HEK293 (cell line): ENCODE measurements at regions not wholly inside any gene's neighbourhood (a gene's known extent, or its start where the extent isn't known, plus 50 kb on each side); places are given as distances from the start of the nearest gene placed in this dataset.

Source experiments
- CTCF ChIA-PET: fragments of 350-600 bp; formaldehyde crosslinking; extraction: SDS; loops from one replicate; lab custom pipeline; 2021; ENCODE audit warnings: antibody characterized with exemption; lab: Yijun Ruan, JAX
- POLR2A ChIA-PET: fragments of 300-600 bp; formaldehyde crosslinking; extraction: SDS; loops from one replicate; lab custom pipeline; 2020; ENCODE audit warnings: antibody characterized with exemption, inconsistent platforms; lab: Yijun Ruan, JAX
- H3K27ac ChIP-seq: fragments of 200-500 bp; sonication (Bioruptor generic); 2 replicates; pipeline ENCODE4 v1.5.1; 2014; ENCODE audit warnings: low read depth, low read length, control low read depth, inconsistent platforms; ENCODE audit errors: extremely low read depth
- H3K36me3 ChIP-seq, 2 experiments: fragments of 200-500 bp in 1 of 2; sonication (Bioruptor generic) in 1 of 2; 1 replicate in 1 of 2; 2 replicates in 1 of 2; pipeline ENCODE4 v1.5.1; 2014 to 2017; ENCODE audit warnings: inconsistent platforms in 2 of 2, low read length in 2 of 2; ENCODE audit not compliant: control insufficient read depth in 2 of 2, insufficient read depth in 1 of 2
- H3K4me1 ChIP-seq: fragments of 200-500 bp; sonication (Bioruptor generic); 2 replicates; pipeline ENCODE4 v1.5.1; 2014; ENCODE audit warnings: mild to moderate bottlenecking, low read length, inconsistent platforms; ENCODE audit not compliant: control insufficient read depth, insufficient read depth
- H3K4me3 ChIP-seq: 2 replicates; pipeline ENCODE4 v1.5.1; 2011; ENCODE audit warnings: low read depth, mild to moderate bottlenecking, control low read depth, low read length, moderate library complexity
- H3K9me3 ChIP-seq: fragments of 200-500 bp; sonication (Bioruptor generic); 2 replicates; pipeline ENCODE4 v1.5.1; 2014; ENCODE audit warnings: low read depth, low read length, inconsistent platforms; ENCODE audit not compliant: control insufficient read depth, insufficient read depth
- GLIS1 ChIP-seq: fragments of 450-650 bp; formaldehyde crosslinking; IDR thresholded peaks from 2 replicates; pipeline ENCODE4 v1.5.1; 2016; ENCODE audit warnings: missing biosample characterization, missing genetic modification characterization
- WT1 ChIP-seq: fragments of 450-650 bp; formaldehyde crosslinking; IDR thresholded peaks from 2 replicates; pipeline ENCODE4 v1.5.1; 2016; ENCODE audit warnings: missing biosample characterization, missing genetic modification characterization
- ZBTB1 ChIP-seq: fragments of 450-650 bp; formaldehyde crosslinking; IDR thresholded peaks from 2 replicates; pipeline ENCODE4 v1.5.1; 2016; ENCODE audit warnings: missing biosample characterization, missing genetic modification characterization
- ZFP3 ChIP-seq: fragments of 450-650 bp; formaldehyde crosslinking; IDR thresholded peaks from 2 replicates; pipeline ENCODE4 v1.5.1; 2016; ENCODE audit warnings: low read depth, missing biosample characterization, missing genetic modification characterization
- ZNF221 ChIP-seq: fragments of 450-650 bp; formaldehyde crosslinking; IDR thresholded peaks from 2 replicates; pipeline ENCODE4 v1.5.1; 2017; ENCODE audit warnings: missing biosample characterization, missing genetic modification characterization, borderline replicate concordance
- ZNF239 ChIP-seq: fragments of 450-650 bp; formaldehyde crosslinking; IDR thresholded peaks from 2 replicates; pipeline ENCODE4 v1.5.1; 2016; ENCODE audit warnings: missing biosample characterization, missing genetic modification characterization
- ZNF362 ChIP-seq: fragments of 450-650 bp; formaldehyde crosslinking; IDR thresholded peaks from 2 replicates; pipeline ENCODE4 v1.5.1; 2016; ENCODE audit warnings: missing biosample characterization, missing genetic modification characterization
- ZNF416 ChIP-seq: fragments of 450-650 bp; formaldehyde crosslinking; IDR thresholded peaks from 2 replicates; pipeline ENCODE4 v1.5.1; 2016; ENCODE audit warnings: missing biosample characterization, missing genetic modification characterization
- ZNF433 ChIP-seq: fragments of 450-650 bp; formaldehyde crosslinking; IDR thresholded peaks from 2 replicates; pipeline ENCODE4 v1.5.1; 2016; ENCODE audit warnings: missing biosample characterization, missing genetic modification characterization, low read depth
- ZNF514 ChIP-seq: fragments of 450-650 bp; formaldehyde crosslinking; IDR thresholded peaks from 2 replicates; pipeline ENCODE4 v1.5.1; 2016; ENCODE audit warnings: missing biosample characterization, missing genetic modification characterization
- ZNF639 ChIP-seq: fragments of 450-650 bp; formaldehyde crosslinking; IDR thresholded peaks from 2 replicates; pipeline ENCODE4 v1.5.1; 2016; ENCODE audit warnings: missing biosample characterization, missing genetic modification characterization
- ZNF654 ChIP-seq: fragments of 450-650 bp; formaldehyde crosslinking; IDR thresholded peaks from 2 replicates; pipeline ENCODE4 v1.5.1; 2016; ENCODE audit warnings: low read depth, missing biosample characterization, missing genetic modification characterization
- ZNF670 ChIP-seq: fragments of 450-650 bp; formaldehyde crosslinking; IDR thresholded peaks from 2 replicates; pipeline ENCODE4 v1.5.1; 2016; ENCODE audit warnings: missing biosample characterization, missing genetic modification characterization, low read depth
- ZNF701 ChIP-seq: fragments of 450-650 bp; formaldehyde crosslinking; IDR thresholded peaks from 2 replicates; pipeline ENCODE4 v1.5.1; 2016; ENCODE audit warnings: missing biosample characterization, missing genetic modification characterization
- ZNF776 ChIP-seq: fragments of 450-650 bp; formaldehyde crosslinking; IDR thresholded peaks from 2 replicates; pipeline ENCODE4 v1.5.0; 2017; ENCODE audit warnings: missing biosample characterization, missing genetic modification characterization, borderline replicate concordance
- ZNF830 ChIP-seq: fragments of 450-650 bp; IDR thresholded peaks from 2 replicates; pipeline ENCODE4 v1.5.0; 2018; ENCODE audit warnings: missing biosample characterization, missing genetic modification characterization, low read depth, mild to moderate bottlenecking, moderate library complexity
- ZXDB ChIP-seq: fragments of 450-650 bp; formaldehyde crosslinking; IDR thresholded peaks from 2 replicates; pipeline ENCODE4 v1.5.1; 2016; ENCODE audit warnings: missing biosample characterization, missing genetic modification characterization
- TF ChIP-seq, protein P1 (sequence below): fragments of 450-650 bp; formaldehyde crosslinking; IDR thresholded peaks from 2 replicates; pipeline ENCODE4 v1.5.1; 2016; ENCODE audit warnings: missing biosample characterization, missing genetic modification characterization
- TF ChIP-seq, protein P2 (sequence below): fragments of 450-650 bp; IDR thresholded peaks from 2 replicates; pipeline ENCODE4 v1.5.1; 2018; ENCODE audit warnings: missing biosample characterization, missing genetic modification characterization

DNA sequence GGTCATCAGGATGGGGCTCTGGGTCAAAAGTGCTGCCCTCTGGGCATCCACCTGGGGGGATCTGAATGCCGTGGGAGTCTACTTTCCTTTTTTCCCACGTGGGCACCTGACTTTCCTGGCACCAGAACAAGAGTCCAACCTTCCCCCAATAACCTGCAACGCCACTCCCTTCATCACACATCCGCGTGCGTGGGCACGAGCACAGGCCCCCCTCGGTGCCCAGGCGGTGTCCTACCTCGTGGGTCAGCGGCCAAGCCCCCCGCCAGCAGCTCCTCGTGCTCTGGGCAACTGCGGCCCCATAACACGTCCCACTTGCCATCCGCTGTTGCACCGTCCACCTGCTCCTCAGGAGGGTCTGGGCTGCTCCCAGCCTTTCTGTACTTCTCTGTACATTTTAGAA is 87.0 kb downstream of the YTHDF1 start (continued):
- TF ChIP-seq, protein P1, sequence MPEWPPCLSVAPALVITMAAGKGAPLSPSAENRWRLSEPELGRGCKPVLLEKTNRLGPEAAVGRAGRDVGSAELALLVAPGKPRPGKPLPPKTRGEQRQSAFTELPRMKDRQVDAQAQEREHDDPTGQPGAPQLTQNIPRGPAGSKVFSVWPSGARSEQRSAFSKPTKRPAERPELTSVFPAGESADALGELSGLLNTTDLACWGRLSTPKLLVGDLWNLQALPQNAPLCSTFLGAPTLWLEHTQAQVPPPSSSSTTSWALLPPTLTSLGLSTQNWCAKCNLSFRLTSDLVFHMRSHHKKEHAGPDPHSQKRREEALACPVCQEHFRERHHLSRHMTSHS (tag by site-specific recombination): no peak
- no peak for TF ChIP-seq GLIS1 (tag by site-specific recombination)
- no peak for TF ChIP-seq ZNF701 (tag by site-specific recombination)

DNA sequence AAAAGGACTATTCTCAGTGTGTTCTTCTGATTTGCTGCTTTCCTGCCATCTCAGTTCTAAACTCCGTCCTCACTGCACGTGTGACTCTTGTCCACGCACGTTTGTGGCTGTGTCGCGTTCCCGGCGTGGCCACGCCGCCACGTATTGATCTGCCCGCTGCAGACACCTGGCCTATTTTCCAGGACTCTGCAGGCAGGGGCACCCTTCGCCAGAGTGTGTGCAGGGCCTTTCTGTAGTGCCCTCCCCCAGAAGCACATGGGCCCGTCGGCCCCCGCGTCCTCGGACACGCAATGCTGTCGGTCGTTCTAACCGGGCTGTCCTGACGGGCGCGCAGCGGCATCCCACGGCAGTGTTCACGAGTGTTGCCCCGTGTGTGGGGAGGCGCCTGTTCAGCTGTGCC is 87.6 kb downstream of the YTHDF1 start:
- Histone ChIP-seq H3K27ac (no peak overlapping the region), H3K36me3 (no peaks in the 10 kb centered on the region), H3K4me3 (no peak overlapping the region), H3K4me1 (no peaks in the 10 kb centered on the region), H3K9me3 (no peaks in the 10 kb centered on the region)
- POLR2A ChIA-PET: no interaction called here
- TF ChIP-seq ZNF514 (tag by site-specific recombination) (no peak), ZNF433 (no peak)
- CTCF ChIA-PET: no interaction called here

GRCh38 chr20:63127700-63128364 is 88.1 kb downstream of the YTHDF1 start:
- no peak overlapping the region for H3K4me3 ChIP-seq
- no peaks in the 10 kb centered on the region for H3K4me1 ChIP-seq
- CTCF ChIA-PET: no interaction called here
- no peak overlapping the region for H3K27ac ChIP-seq
- no peaks in the 10 kb centered on the region for H3K9me3 ChIP-seq
- POLR2A ChIA-PET: no interaction called here
- TF ChIP-seq ZNF362 (tag by site-specific recombination): no peak
- TF ChIP-seq, protein P2, sequence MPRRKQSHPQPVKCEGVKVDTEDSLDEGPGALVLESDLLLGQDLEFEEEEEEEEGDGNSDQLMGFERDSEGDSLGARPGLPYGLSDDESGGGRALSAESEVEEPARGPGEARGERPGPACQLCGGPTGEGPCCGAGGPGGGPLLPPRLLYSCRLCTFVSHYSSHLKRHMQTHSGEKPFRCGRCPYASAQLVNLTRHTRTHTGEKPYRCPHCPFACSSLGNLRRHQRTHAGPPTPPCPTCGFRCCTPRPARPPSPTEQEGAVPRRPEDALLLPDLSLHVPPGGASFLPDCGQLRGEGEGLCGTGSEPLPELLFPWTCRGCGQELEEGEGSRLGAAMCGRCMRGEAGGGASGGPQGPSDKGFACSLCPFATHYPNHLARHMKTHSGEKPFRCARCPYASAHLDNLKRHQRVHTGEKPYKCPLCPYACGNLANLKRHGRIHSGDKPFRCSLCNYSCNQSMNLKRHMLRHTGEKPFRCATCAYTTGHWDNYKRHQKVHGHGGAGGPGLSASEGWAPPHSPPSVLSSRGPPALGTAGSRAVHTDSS (tag by site-specific recombination): no peak
- no peaks in the 10 kb centered on the region for H3K36me3 ChIP-seq

DNA sequence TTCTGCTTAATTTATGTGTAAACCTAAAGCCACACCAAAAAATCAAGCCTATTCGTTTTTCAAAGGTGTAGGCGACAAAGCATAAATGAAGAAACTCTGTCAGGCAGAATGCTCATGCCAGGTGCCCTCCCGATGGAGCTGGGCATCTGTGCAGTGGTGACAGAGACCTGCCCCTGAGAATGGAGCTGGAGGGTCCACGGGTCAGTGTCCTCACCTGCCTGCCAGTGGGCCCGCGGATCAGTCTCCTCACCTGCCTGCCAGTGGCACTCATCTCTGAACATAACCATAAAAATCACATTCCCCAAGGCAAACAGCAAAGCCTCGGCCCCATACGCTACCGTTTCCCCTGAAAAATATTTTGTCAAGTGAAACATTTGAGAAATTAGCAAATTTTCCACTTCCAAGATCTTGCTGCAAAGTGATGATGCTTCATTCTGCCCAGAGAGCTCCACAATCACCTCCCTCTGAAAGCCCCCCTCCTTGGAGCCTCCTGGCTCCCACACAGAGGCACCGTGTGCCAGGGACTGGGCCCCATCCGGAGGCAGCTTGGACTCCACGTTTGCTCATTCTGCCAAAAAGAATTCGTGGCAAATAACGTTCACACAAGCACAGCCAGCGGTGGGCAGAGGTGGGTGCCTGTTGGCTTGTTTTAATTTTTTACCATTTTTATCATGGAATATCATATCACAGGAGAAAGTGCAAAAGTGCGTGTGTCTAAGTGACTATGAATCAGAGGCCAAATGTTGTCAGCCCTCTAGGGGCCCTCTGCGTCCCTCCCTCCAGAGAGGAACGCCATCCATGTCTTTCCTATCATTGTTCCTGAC is 88.8 kb downstream of the YTHDF1 start:
- no peak overlapping the region for H3K27ac ChIP-seq
- TF ChIP-seq ZNF670 (no peak), ZBTB1 (tag by site-specific recombination) (no peak), ZNF639 (no peak), ZNF221 (tag by site-specific recombination) (no peak), WT1 (tag by site-specific recombination) (no peak), ZNF239 (tag by site-specific recombination) (no peak), ZFP3 (no peak), ZNF830 (tag by site-specific recombination) (no peak), ZXDB (tag by site-specific recombination) (no peak), ZNF416 (no peak), ZNF654 (tag by site-specific recombination) (no peak), ZNF776 (tag by site-specific recombination) (no peak)
- ChIA-PET POLR2A (no interaction called here), CTCF (no interaction called here)
- no peak overlapping the region for H3K4me3 ChIP-seq
- no peaks in the 10 kb centered on the region for H3K9me3 ChIP-seq
- H3K36me3 ChIP-seq: no peaks in the 10 kb centered on the region
- no peaks in the 10 kb centered on the region for H3K4me1 ChIP-seq
